DND-41 (cell line): ENCODE measurements at regions not wholly inside any gene's neighbourhood (a gene's known extent, or its start where the extent isn't known, plus 50 kb on each side); places are given as distances from the start of the nearest gene placed in this dataset.

Source experiments
- CTCF ChIP-seq: IDR thresholded peaks from 2 replicates; pipeline ENCODE4 v1.5.1; 2012; ENCODE audit warnings: borderline replicate concordance, low read length, moderate library complexity, mild to moderate bottlenecking; ENCODE audit not compliant: poor library complexity, severe bottlenecking; ENCODE audit errors: extremely low read depth
- EZH2 ChIP-seq: IDR thresholded peaks from 3 replicates; pipeline ENCODE4 v1.6.1; 2012; ENCODE audit warnings: borderline replicate concordance, low read depth, mild to moderate bottlenecking, moderate library complexity, low read length, inconsistent platforms; ENCODE audit not compliant: severe bottlenecking

GRCh38 chr13:83056269-83056668 lies 826.0 kb downstream of the SLITRK1 start:
- TF ChIP-seq CTCF (no peak), EZH2 (no peak)
